Hematopoietic multipotent progenitor cell treated with erythropoietin and hydrocortisone succinate and interleukin-3 and kit ligand, for 4 days (in vitro differentiated cells): ENCODE measurements at regions not wholly inside any gene's neighbourhood (a gene's known extent, or its start where the extent isn't known, plus 50 kb on each side); places are given as distances from the start of the nearest gene placed in this dataset.
"Not testable (repeated sequence)": the region's sequence is repeated elsewhere in the genome, so short reads cannot be mapped to it uniquely, and the experiment has no call there.

Experiments used
- DNase-seq: peaks from one replicate; pipeline ENCODE4 v3.0.0-alpha.2; 2015

DNA sequence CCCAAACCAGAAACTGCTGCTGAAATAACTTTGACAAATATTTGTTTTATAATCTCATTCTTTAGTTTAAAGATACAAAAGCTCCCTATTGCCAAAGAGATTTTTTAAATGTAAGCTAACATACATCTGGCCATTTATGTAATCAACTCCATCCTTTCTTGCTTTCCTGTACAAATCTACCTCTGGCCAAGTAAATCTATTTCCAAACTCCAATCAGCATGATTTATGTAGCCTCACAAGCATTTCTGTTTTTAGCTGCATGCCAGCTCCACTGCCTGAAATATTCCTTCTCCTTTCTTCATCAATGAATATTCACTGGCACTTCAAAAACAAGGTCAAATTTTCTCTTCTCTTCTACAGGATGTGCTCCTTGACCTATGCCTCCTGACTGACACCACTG lies 80.0 kb downstream of the SHOX2 start:
- no peak for DNase-seq

DNA sequence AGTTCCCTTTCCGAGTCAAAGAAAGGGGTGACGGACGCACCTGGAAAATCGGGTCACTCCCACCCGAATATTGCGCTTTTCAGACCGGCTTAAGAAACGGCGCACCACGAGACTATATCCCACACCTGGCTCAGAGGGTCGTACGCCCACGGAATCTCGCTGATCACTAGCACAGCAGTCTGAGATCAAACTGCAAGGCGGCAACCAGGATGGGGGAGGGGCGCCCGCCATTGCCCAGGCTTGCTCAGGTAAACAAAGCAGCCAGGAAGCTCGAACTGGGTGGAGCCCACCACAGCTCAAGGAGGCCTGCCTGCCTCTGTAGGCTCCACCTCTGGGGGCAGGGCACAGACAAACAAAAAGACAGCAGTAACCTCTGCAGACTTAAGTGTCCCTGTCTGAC lies 86.3 kb downstream of the SHOX2 start:
- not testable (repeated sequence) for DNase-seq

DNA sequence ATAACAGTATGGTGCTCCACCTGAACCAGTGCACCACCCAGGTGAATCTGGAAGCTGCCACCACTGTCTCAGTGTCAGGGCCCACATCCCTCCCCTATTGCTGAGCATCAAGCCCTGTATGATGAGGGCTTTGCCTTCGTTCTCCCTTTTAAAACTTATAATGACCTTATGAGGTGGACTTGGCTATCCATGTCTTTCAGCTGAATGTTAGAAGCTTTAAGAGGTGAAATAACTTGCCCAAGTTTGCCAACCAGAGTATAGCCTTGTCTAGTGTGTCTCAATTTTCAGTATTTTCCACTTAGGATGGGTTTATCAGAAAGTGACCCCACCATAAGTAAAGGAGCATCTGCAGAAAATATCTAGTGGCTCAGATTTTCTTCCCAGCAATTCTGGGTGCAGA lies 87.8 kb downstream of the SHOX2 start:
- DNase-seq, result no peak

DNA sequence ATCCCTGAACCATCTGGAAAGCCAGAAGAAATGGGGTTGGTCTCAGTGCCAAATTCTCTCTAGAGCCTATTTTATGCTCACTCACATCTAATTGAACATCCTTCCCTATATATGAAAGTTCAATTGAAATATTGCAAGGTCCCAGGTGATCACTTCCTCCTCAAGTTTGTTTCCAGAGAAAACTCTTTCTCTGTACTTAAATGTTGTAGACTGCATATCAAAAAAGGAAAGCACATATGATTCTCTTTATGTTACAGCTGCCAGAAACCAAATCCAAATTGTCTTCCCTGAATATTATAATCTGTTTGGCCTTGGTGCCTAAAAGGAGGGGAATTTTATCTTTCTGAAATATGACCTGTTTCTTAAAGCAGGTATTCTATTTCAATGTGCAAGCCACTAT lies 93.3 kb downstream of the SHOX2 start:
- no peak for DNase-seq

DNA sequence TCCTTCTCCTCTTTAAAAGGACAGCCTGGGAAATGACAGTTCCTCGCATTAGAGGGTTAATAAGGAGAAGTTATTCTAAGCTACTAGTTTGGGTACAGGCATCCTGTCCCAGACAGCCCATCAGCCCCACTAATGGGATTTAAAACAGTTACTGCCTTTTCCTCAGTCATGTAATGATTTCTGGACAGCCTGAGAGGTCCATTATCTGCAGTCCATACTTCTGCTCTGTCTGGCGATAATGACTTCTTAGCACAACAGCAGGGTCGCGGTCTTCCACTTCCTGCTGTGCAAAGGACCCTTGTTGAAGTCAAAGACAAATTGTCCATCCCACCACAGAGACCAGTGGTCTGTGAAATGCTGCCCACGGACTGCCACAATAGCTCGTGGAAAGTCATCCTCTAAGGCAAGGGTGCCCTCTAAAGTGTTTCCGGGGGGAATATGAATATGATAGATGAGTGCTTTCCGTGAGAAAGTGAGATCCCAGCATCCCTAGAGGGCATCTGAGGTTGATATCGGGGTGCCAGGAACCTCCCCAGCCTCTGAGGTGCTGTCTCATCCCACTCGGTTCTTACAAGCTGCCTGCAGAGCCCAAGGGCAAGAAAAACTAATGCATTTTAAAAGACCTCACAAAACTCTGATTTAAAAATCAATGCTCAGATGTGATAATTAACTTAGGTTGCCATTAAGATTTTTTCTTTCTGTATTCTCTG lies 100.7 kb downstream of the SHOX2 start:
- no peak for DNase-seq

DNA sequence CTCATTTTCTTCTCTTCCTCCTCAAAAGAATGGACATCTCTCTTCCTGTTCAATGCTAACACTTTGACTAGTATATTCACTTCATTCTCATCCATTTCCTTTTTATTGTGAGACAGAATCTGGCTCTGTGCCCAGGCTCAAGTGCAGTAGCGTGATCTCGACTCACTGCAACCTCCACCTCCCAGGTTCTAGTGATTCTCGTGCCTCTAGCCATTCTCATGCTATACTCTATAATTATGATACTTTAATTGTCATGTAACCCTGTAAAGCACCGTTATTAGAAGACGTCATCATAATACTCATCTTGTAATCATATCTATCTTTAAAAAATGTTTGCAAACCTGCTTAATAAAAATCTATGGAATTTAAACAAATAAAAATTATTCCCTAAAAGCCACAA lies 107.0 kb downstream of the SHOX2 start:
- DNase-seq, result no peak

DNA sequence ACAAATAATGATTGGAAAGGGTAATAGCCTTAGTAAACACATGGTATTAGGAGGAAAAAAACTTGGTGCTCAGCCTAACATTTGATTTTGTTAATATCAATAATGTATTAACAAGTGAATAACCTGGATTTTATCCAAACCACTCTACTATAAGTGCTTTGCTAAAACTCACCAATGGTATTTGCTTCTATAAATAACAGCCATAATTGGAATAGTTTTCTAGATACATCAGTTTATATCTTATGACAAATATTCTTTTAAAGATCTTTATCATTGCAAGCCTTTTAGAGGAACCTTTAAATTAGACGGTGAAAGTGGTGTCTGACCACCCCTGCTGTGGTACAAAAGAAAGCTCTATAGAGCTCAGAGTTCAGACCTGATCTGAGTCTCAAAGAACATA lies 123.9 kb downstream of the SHOX2 start:
- DNase-seq, result no peak

DNA sequence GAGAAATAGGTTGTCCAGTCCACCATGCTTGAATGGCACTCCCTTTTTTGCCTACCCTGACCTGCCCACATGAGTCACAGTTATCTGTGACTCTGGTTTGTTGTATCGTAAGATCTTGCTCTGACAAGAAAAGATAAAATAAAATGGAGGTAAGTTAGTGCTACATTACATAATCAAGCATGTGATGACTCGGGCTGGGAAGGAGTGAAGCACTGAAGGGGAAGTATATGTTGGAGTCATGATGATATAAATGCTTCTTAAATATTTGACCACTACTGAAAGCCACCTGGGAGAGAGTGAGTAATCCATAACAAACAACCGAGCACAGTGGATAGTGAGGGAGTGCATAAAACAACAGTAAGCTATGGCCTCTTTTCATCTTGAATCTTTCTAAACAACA lies 124.4 kb downstream of the SHOX2 start:
- no peak for DNase-seq

DNA sequence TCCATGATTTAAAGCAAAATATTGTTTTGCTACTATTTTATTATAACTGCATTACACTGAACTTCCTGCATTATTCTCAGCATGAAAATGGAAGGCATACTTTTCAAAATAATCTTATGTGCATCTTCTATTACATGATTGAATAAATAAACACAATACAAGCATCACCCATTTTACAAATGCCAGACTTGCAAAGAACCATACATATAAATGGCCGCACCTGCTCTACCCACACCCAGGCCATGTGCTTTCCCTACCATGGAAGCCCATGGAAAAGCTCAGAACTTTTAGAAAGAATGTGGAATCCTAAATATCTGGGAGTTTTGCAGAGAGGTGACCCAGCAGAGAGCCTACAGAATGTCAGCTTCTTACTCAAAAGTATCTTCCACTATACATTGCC lies 127.2 kb downstream of the SHOX2 start:
- DNase-seq, result no peak

DNA sequence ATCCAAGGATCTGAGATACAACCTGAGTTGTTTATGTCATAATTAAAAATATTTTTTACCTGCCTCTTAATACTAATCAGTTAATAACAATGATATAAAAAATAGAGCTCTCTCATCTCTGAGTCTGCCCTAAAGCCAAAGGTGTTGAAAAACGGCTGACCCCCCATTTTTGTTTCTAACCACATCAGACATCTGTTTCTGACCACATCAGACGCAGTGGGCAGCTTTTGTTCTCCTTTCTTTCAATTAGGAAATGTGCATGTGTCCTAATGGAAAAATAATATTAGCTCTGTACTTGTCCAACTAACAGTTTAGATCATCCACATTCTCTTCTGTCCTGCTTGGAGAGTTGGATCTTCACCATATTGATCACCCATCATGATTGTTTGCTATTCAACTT lies 144.6 kb downstream of the SHOX2 start:
- DNase-seq, result no peak

DNA sequence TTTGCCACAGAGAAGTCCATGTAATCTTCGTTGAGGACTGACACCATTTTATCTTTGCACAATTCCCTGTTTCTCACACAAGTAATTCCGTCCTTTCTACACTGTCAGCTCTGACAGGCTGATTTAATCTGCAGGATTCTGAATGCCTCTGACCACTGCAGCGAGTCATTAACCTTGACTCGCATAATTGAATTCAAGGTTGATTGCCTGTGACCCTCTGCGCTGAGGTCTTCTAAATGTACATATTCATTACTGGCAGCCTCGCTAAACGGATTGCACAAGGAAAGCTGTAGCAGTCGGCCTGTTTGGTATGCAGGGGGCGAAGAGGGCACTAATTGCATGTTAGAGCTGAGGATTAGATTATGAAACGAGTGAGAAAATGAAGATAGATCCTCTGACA lies 147.8 kb downstream of the SHOX2 start:
- DNase-seq, result no peak

DNA sequence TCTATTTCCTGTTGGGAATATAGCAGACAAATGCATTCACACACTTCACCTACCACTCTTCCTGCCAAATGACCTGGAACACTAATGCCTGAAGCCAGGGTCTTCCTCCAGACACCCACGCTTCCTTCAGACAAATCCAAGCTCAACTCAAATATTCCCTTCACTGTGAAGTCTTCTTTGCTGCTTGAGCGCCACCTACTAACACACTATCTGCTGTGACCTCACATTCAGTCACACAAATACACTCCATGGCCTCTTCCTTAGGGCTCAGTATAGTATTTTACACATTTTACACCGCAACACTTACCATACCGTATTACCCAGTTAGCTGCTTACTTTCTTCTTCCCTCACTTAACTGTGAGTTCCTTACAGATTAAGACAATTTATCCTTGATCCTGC lies 149.4 kb downstream of the SHOX2 start:
- DNase-seq, result no peak

DNA sequence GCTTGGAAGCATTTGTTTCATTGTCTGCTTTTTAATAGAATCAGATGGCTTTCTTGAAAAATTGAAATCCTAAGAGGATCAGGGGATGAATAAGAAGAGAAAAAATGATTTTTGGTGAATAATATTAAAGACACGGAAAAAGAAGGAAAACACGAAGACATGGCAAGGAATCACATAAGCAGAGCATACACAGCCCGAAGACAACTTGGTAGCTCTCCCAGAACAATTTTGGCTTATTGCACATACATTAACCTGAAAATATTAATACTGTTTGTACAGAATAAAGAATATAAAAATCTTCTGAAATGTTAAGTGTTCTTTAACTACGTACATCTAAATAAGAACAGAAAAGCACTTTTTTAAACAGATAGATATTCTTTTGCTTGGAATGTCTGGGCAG lies 150.0 kb downstream of the SHOX2 start:
- no peak for DNase-seq

DNA sequence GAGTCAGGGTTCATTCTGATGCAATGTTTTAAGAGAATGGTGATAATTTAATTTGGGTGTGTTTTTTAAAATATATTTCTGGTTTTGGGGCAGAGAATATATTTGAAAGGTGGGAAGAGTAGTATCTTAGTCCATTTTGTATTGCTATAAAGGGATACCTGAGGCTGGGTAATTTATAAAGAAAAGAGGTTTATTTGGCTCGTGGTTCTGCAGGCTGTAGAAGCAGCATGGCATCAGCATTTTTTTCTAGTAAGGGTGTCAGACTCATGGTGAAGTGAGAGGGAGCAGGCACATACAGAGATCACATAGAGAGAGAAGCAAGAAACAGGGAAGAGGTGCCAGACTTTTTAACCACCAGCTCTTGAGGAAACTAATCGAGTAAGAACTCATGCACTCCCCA lies 152.7 kb downstream of the SHOX2 start:
- no peak for DNase-seq

DNA sequence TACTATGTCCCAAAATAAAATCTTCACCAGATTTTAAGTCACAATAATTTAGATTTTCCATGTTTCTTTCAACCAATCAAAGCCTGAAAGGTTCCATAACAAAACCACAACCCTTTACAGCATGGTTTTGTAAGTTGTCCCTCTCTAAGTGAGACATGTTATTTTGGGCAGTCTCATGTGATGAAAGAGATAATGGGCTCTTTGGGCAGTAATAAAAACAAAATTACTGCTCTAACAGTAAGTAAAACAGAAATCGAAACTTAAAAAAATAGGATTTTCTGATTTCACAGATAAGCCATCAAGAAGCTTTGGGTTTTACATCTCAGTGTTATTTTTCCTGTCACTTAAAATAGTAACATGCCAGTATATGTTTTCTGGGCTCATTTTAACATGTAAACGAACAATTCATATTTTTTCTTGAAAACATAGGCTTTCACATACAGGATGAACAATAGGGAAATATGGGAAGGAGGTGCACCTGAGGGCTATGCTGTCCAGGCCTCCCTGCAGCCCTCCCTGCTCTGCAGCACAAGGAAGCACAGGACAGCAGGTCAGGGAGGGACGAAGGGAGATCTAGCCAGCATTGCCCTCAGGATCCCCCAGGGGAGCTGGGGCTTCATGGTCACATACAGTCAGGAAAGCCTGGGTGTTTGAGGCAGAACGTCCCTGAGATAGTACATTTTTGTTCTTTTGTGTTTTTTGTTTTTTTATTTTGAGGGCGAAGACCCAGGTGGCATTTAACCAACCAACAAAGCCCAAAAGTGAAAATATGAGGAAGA lies 157.4 kb downstream of the SHOX2 start:
- no peak for DNase-seq

DNA sequence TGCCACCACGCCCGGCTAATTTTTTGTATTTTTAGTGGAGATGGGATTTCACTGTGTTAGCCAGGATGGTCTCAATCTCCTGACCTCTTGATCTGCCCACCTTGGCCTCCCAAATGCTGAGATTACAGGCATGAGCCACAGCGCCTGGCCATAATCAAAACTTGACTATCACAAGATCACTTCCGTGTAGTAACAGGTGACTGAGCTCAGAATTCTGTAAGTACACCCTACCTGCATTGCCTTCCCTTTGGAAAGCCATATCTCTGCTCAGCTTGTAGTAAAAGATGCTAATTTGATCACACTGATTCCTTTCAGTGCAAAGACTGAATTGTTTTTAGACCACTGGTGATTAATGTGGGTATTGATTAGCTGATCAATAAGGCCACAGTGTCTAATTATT lies 167.1 kb downstream of the SHOX2 start:
- DNase-seq, result no peak

DNA sequence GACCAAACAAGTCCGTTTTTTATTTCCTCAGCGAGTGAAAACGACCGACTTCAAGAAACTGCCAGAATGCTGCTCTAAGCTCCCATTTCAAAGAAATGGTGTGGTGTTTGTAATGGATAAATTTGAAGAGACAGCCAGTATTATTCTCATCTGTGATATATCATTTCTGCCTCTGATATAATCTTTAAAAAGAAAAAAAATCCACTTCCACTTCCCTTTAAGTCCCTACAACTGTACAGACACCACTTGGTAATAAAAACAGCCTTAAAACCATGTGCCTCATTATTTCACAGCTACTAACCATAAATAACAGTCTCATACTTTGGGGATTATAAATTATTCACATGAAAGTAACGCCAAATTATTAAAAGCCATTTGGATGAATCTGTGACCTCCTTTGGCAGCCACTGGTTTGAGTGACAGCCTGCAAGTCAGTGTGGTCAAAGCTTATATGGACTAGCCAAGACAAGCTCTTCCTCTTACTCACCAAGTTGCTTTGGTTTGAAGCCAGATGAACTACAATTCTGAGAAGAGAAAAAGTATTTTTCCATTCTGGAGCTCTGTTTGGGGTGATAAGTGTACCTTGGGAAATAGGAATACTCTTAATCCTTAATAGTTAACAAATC lies 168.0 kb downstream of the SHOX2 start:
- DNase-seq, result peak; percentile 3

DNA sequence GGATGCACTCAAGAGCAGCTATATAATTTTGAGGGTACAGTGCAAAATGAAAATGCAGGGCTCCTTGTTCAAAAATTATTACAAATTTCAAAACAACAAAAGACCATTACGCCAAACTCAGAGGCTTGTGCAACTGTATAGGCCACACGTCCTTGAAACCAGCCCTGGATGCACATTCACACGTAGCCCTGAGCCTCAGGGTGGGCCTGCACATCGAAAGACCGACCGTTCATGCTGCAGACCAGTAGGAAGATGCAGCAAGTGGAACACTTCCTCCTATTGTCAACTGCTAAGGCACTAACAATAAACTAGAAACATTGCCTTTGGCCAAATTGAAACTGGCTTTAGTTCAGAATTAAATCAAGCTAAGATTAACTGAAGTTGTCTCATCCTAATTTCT lies 174.7 kb downstream of the SHOX2 start:
- DNase-seq, result no peak

DNA sequence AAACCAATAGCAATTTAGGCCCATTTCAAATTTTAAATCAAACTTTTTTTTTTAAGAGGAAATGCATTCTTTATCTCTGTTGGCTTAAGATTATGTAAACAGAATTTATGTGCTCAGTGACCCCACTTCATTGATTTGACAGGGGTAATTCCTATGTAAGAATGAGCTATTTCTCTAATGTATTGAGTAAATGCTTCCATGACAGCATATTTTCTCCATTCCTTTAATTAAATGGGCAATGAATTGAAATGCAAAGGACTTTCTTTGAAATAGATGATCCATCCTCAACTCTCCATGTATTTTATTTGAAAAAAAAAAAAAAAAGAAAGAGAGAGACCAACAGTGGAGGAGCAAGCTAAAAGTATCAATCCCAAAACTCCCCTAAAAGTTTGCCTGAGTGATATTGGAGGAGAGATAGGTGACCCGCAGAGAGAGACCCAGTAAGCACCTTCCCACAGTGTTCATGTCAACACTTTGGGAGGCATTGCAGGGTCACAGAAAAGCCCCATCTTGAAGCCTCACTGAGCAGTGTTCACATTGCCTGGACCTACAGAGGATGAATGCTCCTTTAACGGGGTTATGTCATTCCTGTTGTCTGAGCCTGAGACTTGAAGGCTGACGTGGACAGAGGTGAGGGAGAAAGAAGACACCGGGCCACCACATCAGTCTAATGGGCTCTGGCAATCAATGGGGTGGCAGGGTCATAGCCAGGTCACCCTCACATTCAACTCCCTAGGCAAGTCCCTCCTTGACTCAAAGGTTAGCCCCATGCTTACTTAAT lies 176.0 kb downstream of the SHOX2 start:
- no peak for DNase-seq

DNA sequence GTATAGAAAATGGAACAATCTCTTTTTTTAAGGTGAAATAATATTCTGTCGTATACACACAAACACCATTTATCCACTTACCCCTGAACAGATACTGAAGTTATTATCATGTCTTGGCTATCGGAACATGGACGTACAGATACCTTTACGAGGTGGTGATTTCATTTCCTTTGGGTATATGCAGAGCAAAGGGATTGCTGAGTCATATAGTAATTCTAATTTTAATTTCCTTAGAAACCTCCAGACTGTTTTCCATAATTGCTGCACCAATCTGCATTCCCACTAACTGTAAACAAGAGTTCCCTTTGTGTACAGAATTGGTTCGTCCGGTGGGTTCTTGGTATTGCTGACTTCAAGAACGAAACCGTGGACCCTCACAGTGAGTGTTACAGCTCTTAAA lies 179.4 kb downstream of the SHOX2 start:
- DNase-seq, result no peak

DNA sequence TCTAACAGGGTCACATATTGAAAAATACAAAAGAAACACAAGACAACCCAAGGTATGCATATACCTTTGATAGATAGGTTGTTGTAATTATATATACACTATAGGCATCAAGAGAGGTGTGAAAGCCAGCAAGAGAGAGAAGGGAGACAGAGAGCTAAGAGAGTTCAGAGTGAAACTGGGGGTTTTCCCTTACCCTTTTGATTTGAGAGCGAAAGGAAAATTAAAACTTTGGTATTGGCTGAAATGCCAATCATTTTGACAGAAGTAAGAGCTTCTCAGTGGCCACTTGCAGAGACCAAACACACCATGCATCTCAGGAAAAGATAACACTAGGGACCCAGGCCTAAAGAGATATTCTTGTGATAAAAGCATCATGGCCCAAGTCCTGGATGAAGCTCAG lies 183.6 kb downstream of the SHOX2 start:
- no peak for DNase-seq

DNA sequence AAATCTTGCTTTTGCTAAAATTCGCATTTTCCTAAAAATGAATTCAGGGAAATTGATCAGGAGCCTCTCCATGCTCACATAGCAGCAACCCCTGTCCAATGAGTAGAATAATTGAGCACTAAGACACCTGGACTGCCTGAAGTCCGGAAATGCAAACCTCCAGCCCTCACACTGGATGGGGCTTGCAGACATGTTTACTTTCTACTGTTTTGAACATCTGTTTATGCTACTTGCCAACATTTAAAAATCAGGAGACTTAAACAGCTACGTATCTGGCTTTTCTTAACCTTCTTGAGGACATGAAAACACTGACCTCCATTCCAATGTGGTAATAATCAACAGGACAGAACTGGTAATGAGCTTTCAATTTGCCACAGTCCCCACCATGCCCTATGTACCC lies 184.4 kb downstream of the SHOX2 start:
- no peak for DNase-seq
